MCF 10A (cell line): ENCODE measurements at regions not wholly inside any gene's neighbourhood (a gene's known extent, or its start where the extent isn't known, plus 50 kb on each side); places are given as distances from the start of the nearest gene placed in this dataset.

Source experiments
- BruUV-seq: library from RNA; stranded (reverse); fragments of 400-500 nt; replicated peaks from 2 replicates; lab custom pipeline; 2021; lab: Mats Ljungman, UMichigan
- CTCF ChIA-PET: fragments of 300-600 bp; sonication (Branson Sonifier 250); formaldehyde crosslinking; extraction: SDS; loops from one replicate; lab custom pipeline; 2021; ENCODE audit warnings: antibody characterized with exemption, inconsistent platforms; lab: Yijun Ruan, JAX
- POLR2A ChIA-PET: fragments of 300-600, 350-650 bp; sonication (Branson Sonifier 250); formaldehyde crosslinking; extraction: SDS; loops from one replicate; lab custom pipeline; 2020; ENCODE audit warnings: antibody characterized with exemption, inconsistent platforms; lab: Yijun Ruan, JAX
- DNase-seq: peaks from one replicate; pipeline ENCODE4 v3.0.0-alpha.2; 2018; ENCODE audit not compliant: unreplicated experiment
- H3K27ac Mint-ChIP-seq: one replicate; pipeline ENCODE4 v1.8.0; 2022; ENCODE audit warnings: mild to moderate bottlenecking, low read depth, mixed read lengths; ENCODE audit not compliant: unreplicated experiment
- H3K27me3 Mint-ChIP-seq: one replicate; pipeline ENCODE4 v1.8.0; 2022; ENCODE audit warnings: mixed read lengths; ENCODE audit not compliant: insufficient read depth, unreplicated experiment
- H3K36me3 Mint-ChIP-seq: one replicate; pipeline ENCODE4 v1.8.0; 2022; ENCODE audit warnings: mild to moderate bottlenecking, moderate library complexity, mixed read lengths; ENCODE audit not compliant: insufficient read depth, unreplicated experiment
- H3K4me1 Mint-ChIP-seq: one replicate; pipeline ENCODE4 v1.8.0; 2022; ENCODE audit warnings: mixed read lengths; ENCODE audit not compliant: insufficient read depth, unreplicated experiment
- H3K4me3 Mint-ChIP-seq: one replicate; pipeline ENCODE4 v1.8.0; 2022; ENCODE audit warnings: mild to moderate bottlenecking, moderate library complexity, mixed read lengths; ENCODE audit not compliant: unreplicated experiment
- H3K9me3 Mint-ChIP-seq: one replicate; pipeline ENCODE4 v1.8.0; 2022; ENCODE audit warnings: mixed read lengths; ENCODE audit not compliant: unreplicated experiment
- intact Hi-C: fragments of 100-400 bp; cut with micrococcal nuclease; formaldehyde crosslinking; loops from 2 replicates; pipeline ENCODE4 v1.14.1; 2022
- TF ChIP-seq, protein P1 (sequence below): fragments of 200-600 bp; IDR thresholded peaks from one replicate; pipeline ENCODE4 v1.8.0; 2022; ENCODE audit warnings: antibody characterized with exemption, mild to moderate bottlenecking; ENCODE audit not compliant: unreplicated experiment

- no TSS peak for BruUV-seq
- TF ChIP-seq, protein P1, sequence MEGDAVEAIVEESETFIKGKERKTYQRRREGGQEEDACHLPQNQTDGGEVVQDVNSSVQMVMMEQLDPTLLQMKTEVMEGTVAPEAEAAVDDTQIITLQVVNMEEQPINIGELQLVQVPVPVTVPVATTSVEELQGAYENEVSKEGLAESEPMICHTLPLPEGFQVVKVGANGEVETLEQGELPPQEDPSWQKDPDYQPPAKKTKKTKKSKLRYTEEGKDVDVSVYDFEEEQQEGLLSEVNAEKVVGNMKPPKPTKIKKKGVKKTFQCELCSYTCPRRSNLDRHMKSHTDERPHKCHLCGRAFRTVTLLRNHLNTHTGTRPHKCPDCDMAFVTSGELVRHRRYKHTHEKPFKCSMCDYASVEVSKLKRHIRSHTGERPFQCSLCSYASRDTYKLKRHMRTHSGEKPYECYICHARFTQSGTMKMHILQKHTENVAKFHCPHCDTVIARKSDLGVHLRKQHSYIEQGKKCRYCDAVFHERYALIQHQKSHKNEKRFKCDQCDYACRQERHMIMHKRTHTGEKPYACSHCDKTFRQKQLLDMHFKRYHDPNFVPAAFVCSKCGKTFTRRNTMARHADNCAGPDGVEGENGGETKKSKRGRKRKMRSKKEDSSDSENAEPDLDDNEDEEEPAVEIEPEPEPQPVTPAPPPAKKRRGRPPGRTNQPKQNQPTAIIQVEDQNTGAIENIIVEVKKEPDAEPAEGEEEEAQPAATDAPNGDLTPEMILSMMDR, result no peak
- Mint-ChIP-seq H3K4me3 (no peak overlapping the region), H3K27me3 (peaks cover 67% of the 10 kb centered on the region), H3K36me3 (no peaks in the 10 kb centered on the region), H3K27ac (no peak overlapping the region), H3K4me1 (peaks cover 21% of the 10 kb centered on the region), H3K9me3 (no peaks in the 10 kb centered on the region)
- CTCF ChIA-PET, result interaction anchor here (0.5 kb wide), 1 partner anchor 625 kb away, joined by 3 read pairs; no protein-coding TSS in a partner anchor
- POLR2A ChIA-PET, result no interaction called here
- intact Hi-C loops, result no loop called here
- DNase-seq, result no peak
Observed at GRCh38 chrX:109266034-109266433, 215.9 kb downstream of the GUCY2F start.

- CTCF ChIA-PET, result no interaction called here
- no peak for DNase-seq
- intact Hi-C loops, result no loop called here
- Mint-ChIP-seq H3K27ac (no peak overlapping the region), H3K4me3 (no peak overlapping the region), H3K4me1 (peaks cover 14% of the 10 kb centered on the region), H3K27me3 (peaks cover 72% of the 10 kb centered on the region), H3K9me3 (no peaks in the 10 kb centered on the region), H3K36me3 (no peaks in the 10 kb centered on the region)
- BruUV-seq, result no TSS peak
- POLR2A ChIA-PET, result no interaction called here
- TF ChIP-seq, protein P1, result no peak
Observed at GRCh38 chrX:109264878-109265277, 217.0 kb downstream of the GUCY2F start.

DNA sequence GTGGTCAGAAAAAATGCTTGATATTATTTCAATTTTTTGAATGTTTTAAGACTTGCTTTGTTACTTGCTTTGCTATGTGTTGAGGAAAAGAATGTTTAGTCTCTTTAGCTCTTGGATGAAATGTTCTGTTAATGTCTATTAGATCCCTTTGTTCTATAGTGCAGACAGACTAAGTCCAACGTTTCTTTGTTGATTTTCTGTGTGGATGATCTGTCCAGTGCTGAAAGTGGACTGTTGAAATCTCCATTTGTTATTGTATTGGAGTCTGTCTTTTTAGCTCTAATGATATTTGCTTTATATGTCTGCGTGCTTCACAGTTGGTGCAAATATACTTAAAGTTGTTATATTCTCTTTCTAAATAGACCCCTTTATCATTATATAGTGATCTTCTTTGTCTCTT lies 220.6 kb downstream of the GUCY2F start:
- DNase-seq, result no peak
- TF ChIP-seq, protein P1, result no peak
- ChIA-PET POLR2A (interaction anchor here (0.7 kb wide), 1 partner anchor 17 kb away, joined by 3 read pairs; no protein-coding TSS in a partner anchor), CTCF (no interaction called here)
- H3K9me3 Mint-ChIP-seq, result no peaks in the 10 kb centered on the region
- no peak overlapping the region for H3K4me3 Mint-ChIP-seq
- no TSS peak for BruUV-seq
- no peaks in the 10 kb centered on the region for H3K36me3 Mint-ChIP-seq
- peaks cover 62% of the 10 kb centered on the region for H3K27me3 Mint-ChIP-seq
- H3K4me1 Mint-ChIP-seq, result no peaks in the 10 kb centered on the region
- intact Hi-C loops, result no loop called here
- no peak overlapping the region for H3K27ac Mint-ChIP-seq

DNA sequence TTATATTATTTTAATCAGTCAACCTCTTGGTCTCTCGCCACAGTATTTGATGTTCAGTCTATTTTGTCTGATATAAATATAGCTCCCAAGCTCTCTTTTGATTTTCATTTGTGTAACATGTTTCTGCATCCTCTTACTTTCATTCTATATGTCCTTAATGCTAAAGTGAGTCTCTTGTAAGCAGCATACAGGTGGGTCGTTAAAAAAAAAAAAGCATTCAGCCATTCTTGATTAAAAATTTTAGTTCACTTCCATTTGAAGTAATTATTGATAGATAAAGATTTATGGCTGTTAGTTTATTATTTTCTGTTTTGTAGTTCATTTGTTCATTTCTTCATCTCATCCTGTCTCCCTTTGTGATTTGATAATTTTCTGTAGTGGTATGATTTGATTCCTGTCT lies 229.1 kb downstream of the GUCY2F start:
- intact Hi-C loops, result no loop called here
- Mint-ChIP-seq H3K9me3 (peaks cover 31% of the 10 kb centered on the region), H3K4me1 (no peaks in the 10 kb centered on the region), H3K27me3 (peaks cover 3% of the 10 kb centered on the region), H3K36me3 (no peaks in the 10 kb centered on the region), H3K4me3 (no peak overlapping the region), H3K27ac (no peak overlapping the region)
- BruUV-seq, result no TSS peak
- TF ChIP-seq, protein P1, result no peak
- CTCF ChIA-PET, result no interaction called here
- POLR2A ChIA-PET, result no interaction called here
- DNase-seq, result no peak
